ENCODE measurements at regions not wholly inside any gene's neighbourhood (a gene's known extent, or its start where the extent isn't known, plus 50 kb on each side); places are given as distances from the start of the nearest gene placed in this dataset.

DNA sequence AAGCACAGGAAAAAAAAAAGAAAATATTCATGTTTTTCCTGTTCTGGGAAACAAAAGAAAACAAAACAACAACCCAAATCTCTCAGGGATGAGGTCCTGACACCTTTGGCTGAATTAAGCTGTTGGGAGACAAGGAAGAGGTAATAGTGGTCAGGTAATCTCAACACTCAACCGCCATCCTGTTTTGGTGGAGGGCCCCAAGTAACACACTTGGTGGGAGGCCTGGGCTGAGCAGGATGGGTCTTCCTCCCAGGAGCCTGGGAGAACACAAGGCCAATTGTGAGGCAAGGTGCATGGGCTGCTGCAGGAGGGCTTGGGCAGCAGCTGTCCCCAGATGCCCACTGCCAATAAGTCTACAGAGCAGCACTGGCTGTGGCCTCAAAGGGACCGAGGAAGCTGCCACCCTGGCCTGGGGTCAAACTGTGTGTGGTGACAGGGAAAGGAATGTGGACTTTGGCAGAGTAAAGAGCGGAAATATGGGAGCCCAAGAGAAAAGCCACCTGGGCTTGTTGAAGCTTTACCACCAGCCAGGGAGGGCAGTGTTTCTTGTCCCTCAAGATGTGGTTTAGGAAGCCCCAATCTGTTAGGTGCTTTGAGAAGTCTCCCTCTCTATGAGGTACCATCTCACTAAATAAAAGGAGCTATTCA, 93.5 kb upstream of the SLC25A13 start:
- Histone ChIP-seq H3K4me1 (peaks cover 24% of the 10 kb centered on the region), H3K9me3 (no peaks in the 10 kb centered on the region), H3K36me3 (no peaks in the 10 kb centered on the region), H3K27me3 (no peaks in the 10 kb centered on the region), H3K4me3 (ENCODE audit: low read depth, low read length) (no peak overlapping the region)
- TF ChIP-seq, protein P1, sequence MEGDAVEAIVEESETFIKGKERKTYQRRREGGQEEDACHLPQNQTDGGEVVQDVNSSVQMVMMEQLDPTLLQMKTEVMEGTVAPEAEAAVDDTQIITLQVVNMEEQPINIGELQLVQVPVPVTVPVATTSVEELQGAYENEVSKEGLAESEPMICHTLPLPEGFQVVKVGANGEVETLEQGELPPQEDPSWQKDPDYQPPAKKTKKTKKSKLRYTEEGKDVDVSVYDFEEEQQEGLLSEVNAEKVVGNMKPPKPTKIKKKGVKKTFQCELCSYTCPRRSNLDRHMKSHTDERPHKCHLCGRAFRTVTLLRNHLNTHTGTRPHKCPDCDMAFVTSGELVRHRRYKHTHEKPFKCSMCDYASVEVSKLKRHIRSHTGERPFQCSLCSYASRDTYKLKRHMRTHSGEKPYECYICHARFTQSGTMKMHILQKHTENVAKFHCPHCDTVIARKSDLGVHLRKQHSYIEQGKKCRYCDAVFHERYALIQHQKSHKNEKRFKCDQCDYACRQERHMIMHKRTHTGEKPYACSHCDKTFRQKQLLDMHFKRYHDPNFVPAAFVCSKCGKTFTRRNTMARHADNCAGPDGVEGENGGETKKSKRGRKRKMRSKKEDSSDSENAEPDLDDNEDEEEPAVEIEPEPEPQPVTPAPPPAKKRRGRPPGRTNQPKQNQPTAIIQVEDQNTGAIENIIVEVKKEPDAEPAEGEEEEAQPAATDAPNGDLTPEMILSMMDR (IDR thresholded peaks at IDR 0.05; ENCODE audit: low read depth, low read length) = no peak
- no peak for DNase-seq

- no peaks in the 10 kb centered on the region for H3K9me3 ChIP-seq
- H3K36me3 ChIP-seq = no peaks in the 10 kb centered on the region
- peak; percentile 71 for DNase-seq
- H3K27me3 ChIP-seq = no peaks in the 10 kb centered on the region
- H3K4me1 ChIP-seq = peaks cover 24% of the 10 kb centered on the region
- H3K4me3 ChIP-seq (ENCODE audit: low read depth, low read length) = no peak overlapping the region
- TF ChIP-seq, protein P1 (IDR thresholded peaks at IDR 0.05; ENCODE audit: low read depth, low read length) = peak; percentile 100
Observed at GRCh38 chr7:96414931-96415292, 93.0 kb upstream of the SLC25A13 start.

GRCh38 chr7:96410126-96410839, 88.4 kb upstream of the SLC25A13 start:
- Histone ChIP-seq H3K36me3 (no peaks in the 10 kb centered on the region), H3K4me1 (peaks cover 8% of the 10 kb centered on the region; the same call in 1 of the 2 replicates), H3K27me3 (no peaks in the 10 kb centered on the region), H3K4me3 (ENCODE audit: low read depth, low read length) (no peak overlapping the region), H3K9me3 (no peaks in the 10 kb centered on the region)
- no peak for DNase-seq
- TF ChIP-seq, protein P1 (IDR thresholded peaks at IDR 0.05; ENCODE audit: low read depth, low read length) = no peak

GRCh38 chr7:96408881-96409280, 87.0 kb upstream of the SLC25A13 start:
- Histone ChIP-seq H3K4me1 (no peaks in the 10 kb centered on the region), H3K4me3 (ENCODE audit: low read depth, low read length) (no peak overlapping the region), H3K36me3 (no peaks in the 10 kb centered on the region), H3K27me3 (no peaks in the 10 kb centered on the region), H3K9me3 (no peaks in the 10 kb centered on the region)
- TF ChIP-seq, protein P1 (IDR thresholded peaks at IDR 0.05; ENCODE audit: low read depth, low read length) = no peak
- no peak for DNase-seq

DNA sequence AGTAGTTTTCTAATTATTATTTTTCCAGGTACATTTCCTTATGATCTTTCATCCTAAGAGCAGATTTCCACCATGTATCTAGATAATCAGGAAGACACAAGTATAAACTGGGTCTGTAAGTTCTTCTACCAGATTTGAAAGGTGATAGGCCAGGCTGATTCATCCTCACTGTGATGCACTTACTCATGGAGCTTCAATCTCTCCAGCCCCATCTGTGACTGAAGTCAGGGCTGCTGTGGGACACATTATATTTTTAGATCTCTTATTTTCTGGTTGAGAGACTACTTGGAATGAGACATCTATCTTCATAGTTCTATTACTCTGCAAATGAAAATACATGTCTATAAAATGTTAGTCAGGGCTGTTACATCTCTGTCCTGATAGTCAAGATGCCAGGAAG, 85.5 kb upstream of the SLC25A13 start:
- TF ChIP-seq, protein P1 (IDR thresholded peaks at IDR 0.05; ENCODE audit: low read depth, low read length) = no peak
- no peak for DNase-seq
- H3K27me3 ChIP-seq = no peaks in the 10 kb centered on the region

GRCh38 chr7:96402913-96403312, 81.0 kb upstream of the SLC25A13 start:
- TF ChIP-seq, protein P1 (IDR thresholded peaks at IDR 0.05; ENCODE audit: low read depth, low read length) = no peak
- H3K36me3 ChIP-seq = no peaks in the 10 kb centered on the region
- DNase-seq = no peak
- H3K27me3 ChIP-seq = no peaks in the 10 kb centered on the region
- H3K9me3 ChIP-seq = no peaks in the 10 kb centered on the region
- H3K4me1 ChIP-seq = no peaks in the 10 kb centered on the region
- no peak overlapping the region for H3K4me3 ChIP-seq (ENCODE audit: low read depth, low read length)

More for the DNA sequence above, 85.5 kb upstream of the SLC25A13 start:
- no peaks in the 10 kb centered on the region for H3K9me3 ChIP-seq
- no peak overlapping the region for H3K4me3 ChIP-seq (ENCODE audit: low read depth, low read length)
- no peaks in the 10 kb centered on the region for H3K4me1 ChIP-seq
- H3K36me3 ChIP-seq = no peaks in the 10 kb centered on the region
